Left hindlimb (tissue), 1 donor: ENCODE measurements at regions not wholly inside any gene's neighbourhood (a gene's known extent, or its start where the extent isn't known, plus 50 kb on each side); places are given as distances from the start of the nearest gene placed in this dataset.

Experiments
- DNase-seq: peaks from one replicate; pipeline ENCODE4 v3.0.0-alpha.2; 2018

DNA sequence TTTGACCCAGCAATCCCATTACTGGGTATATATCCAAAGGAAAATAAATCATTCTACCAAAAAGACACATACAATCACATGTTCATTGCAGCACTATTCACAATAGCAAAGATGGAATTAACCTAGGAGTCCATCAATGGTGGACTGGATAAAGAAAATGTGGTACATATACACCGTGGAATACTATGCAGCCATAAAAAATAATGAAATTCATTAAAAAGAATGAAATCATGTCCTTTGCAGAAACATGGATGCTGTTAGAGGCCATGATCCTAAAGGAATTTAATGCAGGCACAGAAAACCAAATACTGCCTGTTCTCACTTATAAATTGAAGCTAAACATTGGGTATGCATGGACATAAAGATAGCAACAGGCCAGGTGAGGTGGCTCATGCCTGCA, 61.9 kb upstream of the BMP6 start:
- DNase-seq, result no peak

DNA sequence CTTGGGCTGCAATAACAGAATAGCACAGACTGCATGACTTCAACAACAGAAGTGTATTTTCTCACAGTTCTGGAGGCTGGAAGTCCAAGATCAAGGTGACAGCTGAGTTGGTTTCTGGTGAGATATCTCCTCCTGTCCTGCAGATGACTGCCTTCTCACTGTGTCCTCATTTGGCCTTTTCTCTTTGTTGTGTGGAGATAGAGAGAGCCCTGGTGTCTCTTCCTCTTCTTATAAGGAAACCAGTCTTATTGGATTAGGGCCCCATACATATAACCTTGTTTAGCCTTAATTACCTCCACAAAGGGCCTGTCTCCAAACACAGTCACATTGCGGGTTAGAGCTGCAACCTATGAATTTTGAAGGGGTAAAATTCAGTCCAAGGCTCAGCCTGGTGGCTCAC, 57.0 kb upstream of the BMP6 start:
- no peak for DNase-seq

DNA sequence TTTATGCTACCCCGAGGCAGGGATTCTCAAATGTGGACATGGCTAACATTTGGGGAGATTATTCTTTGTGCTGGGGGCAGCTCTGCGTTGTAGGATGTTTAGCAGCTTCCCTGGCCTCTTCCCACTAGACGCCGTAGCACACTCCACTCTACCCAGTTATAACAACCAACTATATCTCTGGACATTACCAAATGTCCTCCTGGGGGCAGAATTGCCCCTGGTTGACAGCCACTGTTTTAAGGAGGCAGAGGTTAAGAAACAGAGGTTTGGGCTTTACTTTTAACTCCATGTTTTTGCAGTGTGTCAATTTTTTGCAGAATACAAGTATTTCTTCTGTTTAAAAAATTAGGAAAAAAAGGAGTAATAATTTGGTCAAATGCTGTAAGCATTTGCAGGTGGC, 56.2 kb upstream of the BMP6 start:
- no peak for DNase-seq

DNA sequence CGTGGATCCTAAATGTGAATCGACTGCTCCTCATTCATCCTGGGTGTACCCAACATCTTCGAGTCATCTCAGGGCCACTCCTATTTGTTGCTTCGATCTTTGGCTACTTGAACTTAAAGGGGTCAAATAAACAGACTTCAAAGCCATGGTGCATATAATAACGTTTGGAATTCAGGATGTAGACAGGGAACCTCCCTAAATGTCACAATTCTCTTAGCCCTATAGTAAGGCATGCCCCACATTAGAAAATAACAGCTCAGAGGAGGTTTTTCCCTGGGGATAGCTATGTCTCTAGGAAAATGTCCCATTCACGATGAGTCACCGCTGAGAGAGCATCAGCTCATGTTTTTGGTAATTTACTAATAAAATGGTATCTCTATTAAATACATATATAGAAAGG, 54.8 kb upstream of the BMP6 start:
- DNase-seq, result no peak

DNA sequence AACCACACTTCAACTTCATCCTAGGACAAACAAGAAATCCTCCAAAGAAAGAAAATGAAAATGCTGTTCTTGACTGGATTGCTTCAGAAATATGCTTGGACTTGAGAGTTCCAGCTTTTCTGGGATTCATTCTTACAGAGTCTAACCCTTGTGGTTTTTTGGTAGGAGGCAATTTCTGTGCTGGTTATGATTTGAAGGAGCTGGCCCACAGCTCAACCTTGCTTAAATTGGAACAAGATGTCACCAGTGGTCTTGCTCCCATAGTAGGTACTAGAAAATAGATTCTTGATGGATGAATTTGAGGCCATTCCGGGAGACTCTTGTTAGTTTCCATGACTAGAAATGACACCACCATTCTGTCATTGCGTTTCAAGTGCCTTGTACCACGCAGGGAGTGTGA, 54.3 kb upstream of the BMP6 start:
- DNase-seq, result no peak

DNA sequence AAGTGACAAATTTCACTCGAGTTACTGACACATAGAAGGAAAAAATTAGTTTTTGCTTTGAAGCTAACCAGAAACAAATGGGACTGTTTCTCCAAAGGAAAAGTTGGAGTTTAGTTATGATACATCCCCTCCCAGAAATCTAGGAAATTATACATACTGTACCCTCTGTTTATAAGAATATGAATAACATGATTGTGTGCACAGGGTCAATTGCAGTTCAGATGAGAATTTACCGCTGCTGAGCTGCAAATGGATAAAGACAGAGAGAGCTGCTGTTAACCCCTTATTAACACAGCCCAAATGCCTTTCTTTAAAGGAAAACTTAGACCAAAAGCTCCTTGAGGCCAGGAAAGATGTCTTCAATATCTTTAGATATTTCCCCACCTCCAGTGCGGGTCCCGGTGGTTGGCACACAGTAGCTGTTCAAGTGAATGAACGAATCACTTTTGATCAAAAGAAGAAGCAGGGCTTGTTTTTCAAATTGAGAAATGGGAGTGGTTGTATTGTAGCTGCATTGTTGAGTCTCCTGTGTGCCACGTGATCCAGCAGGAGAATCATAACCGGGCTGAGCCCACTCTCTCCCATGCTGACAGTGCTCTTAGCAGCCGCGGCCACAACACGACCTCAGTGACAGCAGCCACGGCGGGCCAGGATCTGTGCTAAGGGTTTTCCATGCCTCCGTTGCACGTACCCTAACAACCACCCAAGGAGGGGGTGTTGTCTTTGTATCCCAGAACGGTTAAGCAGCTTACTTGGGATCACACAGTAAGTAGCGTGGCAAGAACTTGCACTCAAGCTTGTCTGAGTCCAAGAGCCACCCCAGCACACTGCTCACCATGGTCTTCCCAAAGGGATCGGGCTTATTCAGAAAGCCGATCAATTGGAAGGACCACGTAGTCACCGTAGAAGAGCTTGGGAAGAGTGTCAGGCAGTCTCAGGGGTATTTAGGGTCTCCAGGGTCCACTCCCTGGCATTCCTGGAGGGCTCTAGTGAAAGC, 53.5 kb upstream of the BMP6 start:
- no peak for DNase-seq

DNA sequence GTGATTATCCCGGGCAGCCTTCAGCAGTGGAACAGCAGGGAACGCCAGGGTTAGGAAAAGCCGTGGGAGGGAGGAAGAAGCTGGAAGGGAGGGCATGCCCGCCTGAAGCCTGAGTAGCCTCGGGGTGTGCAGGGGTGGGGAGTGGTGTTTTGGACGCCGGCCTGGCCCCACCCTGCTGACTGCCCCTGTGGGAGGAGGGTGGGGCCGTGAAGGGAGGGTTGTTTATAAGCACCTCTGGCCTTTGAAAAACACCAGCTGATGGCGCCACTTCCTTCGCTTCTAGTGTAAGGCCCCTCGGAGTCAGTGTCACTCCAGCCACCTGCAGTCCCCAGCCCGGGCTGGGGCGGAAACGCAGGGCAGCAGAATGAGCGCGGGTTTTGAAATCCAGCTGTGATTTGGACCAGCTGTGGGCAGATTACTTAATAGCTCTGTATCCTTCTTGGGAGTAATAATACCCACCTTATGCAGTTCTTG, 52.8 kb upstream of the BMP6 start:
- DNase-seq, result peak; percentile 70

DNA sequence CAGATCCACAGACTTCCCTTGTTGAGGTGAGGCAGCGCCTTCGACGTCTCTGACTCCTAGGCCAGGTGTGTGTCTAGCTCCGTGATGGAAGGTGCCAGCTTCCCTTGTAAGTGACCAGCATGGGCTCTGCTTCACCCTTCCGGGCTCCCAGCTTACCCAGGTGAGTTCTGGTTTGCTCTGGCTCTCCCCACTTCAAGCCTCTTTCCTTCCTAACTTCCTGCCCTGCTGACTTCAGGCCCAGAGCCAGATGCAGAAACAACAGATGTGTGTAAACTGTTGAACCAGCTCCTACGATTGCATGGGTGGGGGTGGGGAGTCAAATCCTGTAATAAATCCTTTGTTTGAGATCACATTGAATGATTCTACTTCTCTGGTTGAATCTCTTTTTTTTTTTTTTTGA, 51.6 kb upstream of the BMP6 start:
- no peak for DNase-seq

DNA sequence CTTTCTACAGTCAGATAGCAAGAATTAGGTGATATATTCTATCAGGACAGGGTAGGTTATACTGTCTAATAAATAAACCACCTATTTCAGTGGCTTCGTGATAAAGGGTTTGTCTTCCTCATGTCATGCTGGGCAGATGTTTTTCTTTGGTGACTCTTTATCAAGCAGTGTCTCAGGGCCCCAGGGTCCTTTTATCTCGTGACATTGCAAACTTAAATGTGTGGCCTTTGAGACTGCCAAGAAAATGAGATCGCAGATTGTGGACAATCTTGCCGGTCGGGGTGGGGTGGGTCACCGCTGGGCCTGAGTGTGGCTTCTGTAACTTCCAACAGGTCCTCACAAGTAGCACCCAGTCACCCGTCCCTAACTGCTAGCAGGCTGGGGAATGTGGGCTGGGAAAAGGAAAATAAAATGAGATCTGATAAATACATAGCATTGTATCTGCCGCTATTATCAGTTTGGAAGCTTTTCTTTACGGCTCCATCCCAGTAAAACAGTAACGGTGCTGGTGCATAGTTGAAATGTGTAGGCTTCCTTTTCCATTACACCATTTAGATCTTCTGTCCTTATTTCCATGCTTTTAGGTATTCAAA, 50.5 kb upstream of the BMP6 start:
- no peak for DNase-seq
